ENCODE measurements at regions not wholly inside any gene's neighbourhood (a gene's known extent, or its start where the extent isn't known, plus 50 kb on each side); places are given as distances from the start of the nearest gene placed in this dataset.
"Not testable (repeated sequence)": the region's sequence is repeated elsewhere in the genome, so short reads cannot be mapped to it uniquely, and the experiment has no call there.

DNA sequence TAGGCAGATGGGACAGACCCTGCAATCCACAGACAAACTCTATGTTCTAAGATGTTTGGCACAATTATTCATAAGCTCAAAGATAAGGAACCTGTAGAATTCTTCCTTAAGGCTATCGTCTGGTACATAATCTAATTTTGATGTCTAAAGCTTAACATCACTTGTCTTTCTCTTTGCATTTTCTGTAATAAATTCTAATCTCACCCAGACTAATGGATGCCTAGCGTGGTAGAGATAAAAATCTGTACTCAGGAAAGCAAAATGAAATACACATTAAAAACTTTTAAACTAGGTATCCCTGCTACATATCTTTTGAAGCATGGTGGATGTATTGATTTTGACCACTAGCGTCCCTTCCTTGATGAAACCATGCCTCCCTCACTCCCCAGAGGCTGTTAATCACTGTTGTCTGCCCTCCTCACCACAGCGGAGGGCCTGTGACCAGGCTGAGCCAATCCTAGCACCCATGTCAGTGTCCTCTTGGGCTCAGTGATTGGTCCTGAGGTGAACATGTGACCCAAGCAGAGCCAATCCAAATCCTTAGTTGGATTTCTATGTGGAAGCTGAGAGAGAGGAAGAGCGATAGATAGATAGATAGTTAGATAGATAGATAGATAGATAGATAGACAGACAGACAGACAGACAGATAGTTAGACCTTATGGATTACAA, 82.2 kb upstream of the GRK3 start:
- peak; percentile 14 for FAIRE-seq
- DNase-seq (ENCODE audit: insufficient read length, low spot score) = no peak

DNA sequence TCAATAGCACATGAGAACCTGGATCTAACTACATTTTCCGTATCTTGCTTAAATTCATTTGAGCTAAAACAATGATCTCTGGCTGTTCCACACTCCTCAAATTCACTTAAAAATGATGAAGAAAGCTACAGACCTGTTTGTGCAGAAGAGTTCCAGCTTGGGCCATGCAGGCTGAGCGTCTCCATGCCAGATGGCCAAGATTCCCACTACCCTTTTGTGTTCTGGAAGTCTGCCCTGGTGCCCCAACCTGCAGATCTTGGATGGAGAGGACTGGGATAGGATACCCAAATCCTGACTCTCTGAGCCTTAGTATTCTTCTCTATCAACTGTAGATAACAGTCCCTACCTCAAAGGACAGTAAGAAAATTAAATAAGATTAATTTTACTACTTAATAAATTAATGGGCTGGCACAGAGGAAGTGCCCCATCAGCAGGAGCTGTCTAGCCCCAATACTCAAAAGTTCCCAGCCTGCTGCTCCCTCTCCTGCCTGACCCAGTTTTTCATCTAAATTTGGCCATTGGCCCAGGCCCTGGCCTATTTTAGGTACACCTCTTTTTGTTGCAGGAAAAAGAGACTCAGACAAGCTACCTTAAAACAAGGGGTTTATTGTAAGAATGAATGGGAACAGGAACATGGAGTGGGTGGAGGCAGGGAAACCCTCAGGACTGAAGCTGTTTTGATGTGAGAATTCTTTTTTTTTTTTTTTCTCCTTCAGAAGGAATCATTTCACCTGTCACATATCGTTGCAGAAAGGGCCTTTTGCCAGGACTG, 81.4 kb upstream of the GRK3 start:
- FAIRE-seq (no peak), DNase-seq (ENCODE audit: insufficient read length, low spot score) (no peak)

DNA sequence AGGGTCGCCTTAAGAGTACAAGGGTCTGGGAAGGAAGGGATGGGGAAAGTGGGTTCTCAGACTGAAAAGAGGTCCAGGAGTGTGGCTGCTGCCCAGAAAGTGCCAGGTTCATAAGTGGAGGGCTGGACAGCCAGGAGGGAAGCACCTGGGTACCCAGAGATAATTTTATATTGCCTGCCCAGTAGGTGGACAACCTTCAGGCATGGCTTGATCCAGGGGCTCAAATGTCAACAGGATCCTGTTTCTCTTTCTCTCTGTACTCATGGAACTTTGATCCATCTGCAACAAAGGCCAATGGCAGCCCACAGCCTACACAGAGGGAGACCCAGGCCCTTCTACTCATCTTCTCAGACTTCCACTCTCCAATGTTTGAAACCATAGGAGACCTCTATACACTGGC, 80.5 kb upstream of the GRK3 start:
- DNase-seq (ENCODE audit: insufficient read length, low spot score) = no peak
- no peak for FAIRE-seq

DNA sequence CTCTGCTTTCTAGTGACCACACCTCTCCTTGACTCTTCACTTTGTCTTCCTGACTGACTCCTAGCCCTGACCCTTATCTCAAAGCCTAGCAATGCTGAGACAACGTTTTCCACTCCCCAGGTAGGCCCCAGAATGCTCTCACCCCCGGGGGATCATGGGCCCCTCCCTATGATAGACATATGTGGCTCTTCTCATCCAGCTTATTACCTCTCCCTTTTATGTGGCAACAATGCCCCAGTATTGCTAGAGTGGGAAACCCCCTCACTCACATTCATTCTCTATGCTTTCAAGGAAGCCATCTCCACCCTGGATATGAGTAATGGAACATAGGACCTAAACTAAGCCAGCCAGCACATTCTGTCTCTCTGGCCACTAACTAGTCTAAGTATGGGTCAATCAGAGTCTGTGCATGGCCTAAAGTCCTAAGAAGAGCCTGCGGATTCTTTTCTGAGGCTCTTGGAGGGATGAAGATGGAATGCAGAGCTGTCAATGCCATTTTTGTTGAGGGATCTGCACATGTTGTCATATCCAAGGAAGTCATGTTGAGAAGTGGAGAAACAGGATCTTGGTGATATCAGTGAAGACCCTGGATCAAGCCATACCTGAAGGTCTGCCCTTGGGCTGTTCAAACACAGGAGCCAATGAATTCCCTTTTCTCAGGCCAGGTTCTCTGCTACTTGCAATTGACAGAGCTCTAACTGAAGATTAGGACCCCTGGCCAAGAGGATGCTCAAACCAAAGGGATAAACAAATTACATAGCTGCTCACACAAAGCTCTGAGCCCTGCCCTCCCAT, 79.8 kb upstream of the GRK3 start:
- peak; percentile 45 for FAIRE-seq
- no peak for DNase-seq (ENCODE audit: insufficient read length, low spot score)

DNA sequence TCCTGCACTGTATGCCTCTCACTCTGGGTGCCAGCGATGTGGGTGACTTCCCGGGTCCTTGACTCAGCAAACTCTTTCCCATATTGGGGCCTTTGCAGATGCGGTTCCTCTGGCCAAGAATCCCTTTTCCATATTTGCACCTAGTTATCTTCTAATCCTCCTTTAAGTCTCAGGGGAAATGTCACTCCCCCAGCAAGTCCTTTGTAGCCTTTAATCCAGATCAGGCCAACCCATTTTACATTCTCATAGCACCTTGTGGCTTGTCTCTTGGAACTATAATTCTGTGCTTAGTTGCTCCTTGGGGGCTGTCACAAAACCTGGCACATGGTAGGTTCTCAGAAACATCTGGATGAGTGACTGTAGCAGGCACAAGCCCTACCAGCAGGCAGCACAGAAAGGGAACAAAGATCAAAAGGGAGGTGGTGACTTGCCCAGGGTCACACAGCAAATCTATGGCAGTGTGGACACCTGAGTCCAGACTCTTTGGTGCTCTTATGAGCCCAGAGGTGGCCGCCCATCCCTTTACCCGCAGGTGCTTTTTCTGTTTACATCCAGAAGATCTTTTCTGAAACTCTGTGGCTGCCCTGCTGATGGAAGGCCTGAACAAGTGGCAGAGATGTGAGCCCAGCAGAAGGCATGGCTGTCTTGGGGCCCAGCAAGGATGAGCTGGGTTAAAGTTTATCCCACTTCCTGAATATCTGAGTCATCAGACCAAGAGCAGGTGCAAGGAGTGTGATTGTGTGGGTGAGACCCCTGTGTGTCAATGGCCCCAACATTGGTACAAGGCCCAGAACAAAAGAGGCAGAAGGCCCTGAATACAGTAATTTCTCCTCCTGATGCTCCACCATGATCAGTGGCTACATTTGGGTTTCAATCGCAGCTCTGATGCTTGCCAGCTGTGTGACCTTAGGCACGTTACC, 78.6 kb upstream of the GRK3 start:
- peak; percentile 22 for DNase-seq (ENCODE audit: insufficient read length, low spot score)

DNA sequence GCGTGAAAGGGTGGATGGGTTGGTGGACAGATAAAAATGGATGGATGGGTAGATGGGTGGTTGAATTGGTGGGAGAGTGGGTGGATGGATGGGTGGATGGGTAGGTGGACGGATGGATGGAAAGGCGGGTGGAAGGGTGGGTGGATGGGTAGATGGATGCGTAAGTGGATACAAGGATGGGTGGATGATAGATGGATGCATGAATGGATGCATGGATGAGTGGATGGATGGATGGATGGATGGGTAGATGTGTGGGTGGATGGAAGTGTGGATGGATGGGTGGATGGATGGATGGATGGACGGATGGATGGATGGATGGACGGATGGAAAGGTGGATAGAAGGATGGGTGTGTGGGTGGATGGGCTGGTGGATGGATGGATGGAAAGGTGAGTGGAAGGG, 77.0 kb upstream of the GRK3 start:
- DNase-seq (ENCODE audit: insufficient read length, low spot score) (no peak), FAIRE-seq (no peak)

More for the DNA sequence above, 78.6 kb upstream of the GRK3 start:
- peak; percentile 96 for FAIRE-seq

DNA sequence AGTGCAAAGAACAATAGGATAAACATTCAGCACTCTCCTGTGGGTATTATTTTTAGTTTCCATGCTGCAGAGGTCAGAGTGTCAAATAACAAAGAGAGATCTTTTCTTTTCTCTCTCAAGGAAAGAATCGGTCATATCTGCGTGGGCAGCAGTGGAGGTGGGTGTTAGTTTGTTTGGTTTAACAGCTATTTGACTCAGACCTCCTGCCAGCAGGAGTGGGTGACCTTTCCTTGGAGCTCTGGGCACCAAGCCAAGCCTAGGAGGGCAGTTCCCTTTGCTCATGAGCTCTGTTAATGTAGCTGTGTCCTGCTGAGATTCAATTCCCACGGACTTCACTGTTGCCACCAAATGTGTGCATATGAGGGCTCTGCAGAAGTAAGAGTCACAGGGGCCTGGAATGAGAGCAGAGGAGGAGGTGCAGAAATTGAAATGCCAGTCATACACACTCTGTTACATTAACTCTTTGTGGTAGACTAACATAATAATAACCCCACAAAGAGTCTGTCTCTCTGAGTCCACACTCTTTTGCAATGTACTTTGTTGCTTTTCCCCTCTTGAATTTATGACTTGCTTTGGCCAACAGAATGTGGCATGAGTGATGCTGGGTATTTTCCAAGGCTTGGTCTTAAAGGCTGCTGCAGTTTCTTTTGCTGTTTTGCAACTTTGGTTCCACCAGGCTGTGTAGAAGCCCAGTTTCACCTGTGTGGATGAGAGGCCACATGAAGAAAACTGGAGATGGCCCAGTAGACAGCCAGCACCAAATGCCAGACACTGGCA, 76.0 kb upstream of the GRK3 start:
- FAIRE-seq (peak; percentile 21), DNase-seq (ENCODE audit: insufficient read length, low spot score) (no peak)

DNA sequence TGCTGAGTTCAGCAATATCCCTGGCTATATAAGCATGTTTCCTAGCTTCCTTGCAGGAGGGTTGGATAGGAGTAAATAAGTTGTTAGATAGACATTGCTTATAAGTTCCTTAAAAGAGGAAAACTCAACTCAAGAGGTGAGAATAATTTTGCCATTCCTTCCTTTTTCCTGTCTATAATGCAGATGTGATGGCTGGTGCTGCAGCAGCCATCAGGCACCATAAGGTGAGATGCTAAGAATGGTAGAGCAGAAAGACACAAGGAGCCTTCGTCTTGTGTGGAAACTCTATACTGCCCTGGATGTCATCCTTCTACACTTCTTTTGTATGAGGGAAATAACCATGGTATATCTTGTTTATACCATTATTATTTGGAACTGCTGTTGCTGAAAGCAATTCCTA, 74.5 kb upstream of the GRK3 start:
- FAIRE-seq (no peak), DNase-seq (ENCODE audit: insufficient read length, low spot score) (no peak)

DNA sequence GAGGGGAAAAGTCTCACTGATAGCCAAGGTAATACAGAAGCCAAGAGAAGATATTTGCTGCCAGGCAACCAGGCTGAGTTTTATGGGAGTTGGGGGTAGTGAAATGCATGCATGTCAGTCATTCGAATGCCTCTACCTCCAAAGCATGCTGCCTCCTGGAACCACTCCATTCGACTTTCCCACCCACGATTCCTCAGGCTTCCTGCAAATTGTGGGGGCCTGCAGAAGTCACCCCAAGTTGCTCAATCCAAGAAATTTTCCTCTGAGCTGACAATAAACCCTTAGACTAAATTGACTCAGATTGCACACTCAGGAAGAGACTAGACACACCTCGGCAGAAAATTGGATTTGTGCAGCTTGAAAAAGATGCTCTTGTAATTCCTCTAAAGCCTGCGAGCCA, 73.6 kb upstream of the GRK3 start:
- FAIRE-seq (no peak), DNase-seq (ENCODE audit: insufficient read length, low spot score) (no peak)

DNA sequence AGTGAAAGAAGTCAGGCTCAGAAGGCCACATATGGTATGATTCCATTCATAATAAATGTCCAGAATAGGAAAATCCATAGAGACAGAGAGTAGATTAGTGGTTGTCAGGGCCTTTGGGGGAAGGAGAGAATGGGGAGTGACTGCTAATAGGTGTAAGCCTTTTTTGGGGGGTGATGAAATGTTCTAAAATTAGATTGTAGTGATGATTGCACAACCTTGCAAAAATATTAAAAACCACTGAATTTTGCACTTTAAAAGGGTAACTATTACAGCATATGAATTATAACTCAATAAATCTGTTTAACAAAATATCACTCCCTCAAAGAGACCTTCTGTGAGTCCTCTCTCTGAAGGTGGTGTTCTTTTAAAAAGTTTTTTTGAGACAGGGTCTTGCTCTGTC, 72.3 kb upstream of the GRK3 start:
- no peak for FAIRE-seq

DNA sequence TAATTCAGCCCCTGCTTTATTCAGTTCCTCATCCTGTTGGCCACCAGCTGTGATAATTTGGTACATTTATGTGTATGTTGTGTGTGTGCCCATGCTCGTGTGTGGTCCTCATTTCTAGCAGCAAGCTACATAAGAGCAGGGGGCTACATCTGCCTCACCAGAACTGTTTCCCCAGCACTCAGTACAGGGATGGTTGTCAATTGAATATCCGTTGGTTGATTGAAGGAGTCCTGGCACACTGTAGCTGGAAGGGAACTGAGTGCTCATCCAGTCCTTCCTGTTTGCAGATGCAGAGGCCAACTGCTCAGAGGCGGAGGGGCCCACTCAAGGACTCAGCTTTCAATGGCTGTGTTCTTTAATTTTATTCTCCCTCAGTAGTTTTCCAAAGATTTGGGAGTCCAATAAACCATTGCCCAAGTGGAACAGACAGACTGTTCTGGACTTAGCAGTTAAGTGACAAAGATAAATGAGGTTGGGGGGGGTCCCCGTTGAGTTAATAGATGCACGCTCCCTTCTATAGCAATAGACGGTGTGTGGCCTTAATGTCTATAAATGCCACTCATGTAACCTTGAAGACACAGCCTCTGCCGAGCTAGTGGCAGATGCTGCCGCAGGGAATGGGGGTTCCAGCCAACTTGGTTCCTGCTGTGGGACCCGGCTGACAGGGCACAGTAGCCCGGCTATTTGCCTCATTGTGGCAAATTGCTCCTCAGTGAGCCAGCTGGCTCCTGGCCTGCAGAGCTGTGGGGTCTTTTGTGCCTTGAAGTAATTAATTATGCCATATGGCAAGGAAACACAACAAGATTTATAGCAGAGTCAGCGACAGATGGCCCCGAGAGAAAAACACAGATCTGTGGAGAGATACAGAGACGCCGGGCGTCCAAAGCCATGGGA, 71.4 kb upstream of the GRK3 start:
- FAIRE-seq (no peak), DNase-seq (ENCODE audit: insufficient read length, low spot score) (no peak)

More for the DNA sequence above, 72.3 kb upstream of the GRK3 start:
- DNase-seq (ENCODE audit: insufficient read length, low spot score) = no peak

DNA sequence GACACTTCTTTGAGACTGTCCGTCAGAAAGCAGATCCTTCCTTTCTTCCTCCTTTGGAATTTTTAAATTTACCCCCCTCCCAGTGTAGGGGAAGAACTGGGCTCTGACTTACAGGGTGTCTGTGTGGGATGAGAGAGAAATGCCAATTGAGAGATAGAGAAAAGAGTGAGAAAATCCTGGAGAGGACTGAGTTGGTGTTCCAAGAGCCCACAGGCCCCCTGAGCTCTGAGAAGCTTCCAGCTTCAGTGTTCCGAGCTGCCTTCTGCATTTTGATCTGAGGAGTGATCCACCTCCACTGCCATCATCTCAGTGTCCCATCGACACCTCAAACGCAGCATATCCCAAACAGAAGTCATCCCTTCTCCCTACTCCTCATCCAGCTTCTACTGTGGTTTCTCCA, 70.7 kb upstream of the GRK3 start:
- DNase-seq (ENCODE audit: insufficient read length, low spot score) (no peak), FAIRE-seq (peak; percentile 31)

DNA sequence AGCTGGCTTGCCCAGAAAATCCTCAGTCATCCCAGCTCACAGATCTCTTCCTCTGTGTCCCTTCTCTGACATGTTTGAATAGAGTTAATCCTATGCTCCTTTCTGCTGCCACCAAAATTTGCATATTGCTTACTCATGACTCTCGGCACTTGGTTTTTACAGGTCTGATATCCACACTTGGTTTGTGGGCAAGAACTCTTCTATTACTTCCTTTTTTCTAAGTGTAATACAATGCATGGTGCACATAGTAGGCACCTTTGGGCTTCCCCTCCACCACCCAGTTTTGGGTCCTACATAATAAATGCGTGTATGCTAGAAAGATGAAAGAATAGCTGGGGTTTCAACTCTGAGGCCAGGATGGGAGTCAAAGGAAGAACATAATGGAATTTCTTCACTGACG, 69.7 kb upstream of the GRK3 start:
- DNase-seq (ENCODE audit: insufficient read length, low spot score) = peak; percentile 43
- FAIRE-seq = peak; percentile 96

DNA sequence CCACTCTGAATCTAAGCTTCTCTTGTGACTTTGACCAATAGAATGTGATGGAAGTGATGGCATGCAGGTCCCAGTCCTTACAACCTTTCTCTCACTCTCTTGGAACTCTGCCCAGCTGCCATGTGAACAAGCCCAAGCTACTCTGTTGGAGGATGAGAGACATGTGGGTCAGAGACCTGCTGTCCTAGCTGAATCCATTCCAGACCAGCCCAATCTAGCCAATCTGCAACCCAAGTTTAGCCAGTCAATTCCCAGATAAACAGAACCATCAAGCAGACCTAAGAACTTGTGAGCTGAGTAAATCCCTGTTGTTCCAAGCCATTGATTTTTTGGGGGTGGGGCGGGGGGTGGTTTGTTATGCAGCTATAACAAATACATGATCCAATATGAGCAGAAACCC, 69.2 kb upstream of the GRK3 start:
- DNase-seq (ENCODE audit: insufficient read length, low spot score) (no peak), FAIRE-seq (no peak)

DNA sequence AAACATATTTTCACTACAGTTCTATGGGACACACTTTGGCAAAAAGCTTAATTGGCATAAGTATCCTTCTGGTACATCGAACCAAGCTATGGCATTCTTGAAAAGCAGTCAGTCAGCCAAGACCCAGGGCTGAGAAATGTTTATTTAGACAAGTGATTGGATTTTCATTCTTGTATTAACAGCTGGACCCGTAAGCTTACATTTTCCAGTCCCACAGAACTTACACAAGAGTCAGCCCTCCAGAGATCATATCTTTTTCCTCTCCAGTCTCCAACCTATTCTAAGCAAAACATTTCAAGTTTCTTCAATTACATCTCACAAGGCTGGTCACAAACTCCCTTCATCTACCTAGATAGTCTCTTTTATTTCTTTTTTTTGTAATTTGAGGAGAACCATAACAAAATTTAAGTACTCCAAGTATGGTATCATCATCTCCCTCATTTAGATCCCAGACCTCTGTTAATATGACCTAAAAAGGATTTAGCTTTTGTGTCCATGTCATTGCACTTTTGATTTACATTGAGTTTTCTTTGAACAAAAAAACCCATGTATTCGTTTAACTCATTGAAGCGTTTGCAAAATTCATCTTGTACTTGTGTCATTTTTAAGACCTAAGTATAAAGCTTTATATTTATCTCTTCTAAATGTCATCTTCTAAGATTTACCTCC, 67.9 kb upstream of the GRK3 start:
- no peak for FAIRE-seq
- DNase-seq (ENCODE audit: insufficient read length, low spot score) = no peak

DNA sequence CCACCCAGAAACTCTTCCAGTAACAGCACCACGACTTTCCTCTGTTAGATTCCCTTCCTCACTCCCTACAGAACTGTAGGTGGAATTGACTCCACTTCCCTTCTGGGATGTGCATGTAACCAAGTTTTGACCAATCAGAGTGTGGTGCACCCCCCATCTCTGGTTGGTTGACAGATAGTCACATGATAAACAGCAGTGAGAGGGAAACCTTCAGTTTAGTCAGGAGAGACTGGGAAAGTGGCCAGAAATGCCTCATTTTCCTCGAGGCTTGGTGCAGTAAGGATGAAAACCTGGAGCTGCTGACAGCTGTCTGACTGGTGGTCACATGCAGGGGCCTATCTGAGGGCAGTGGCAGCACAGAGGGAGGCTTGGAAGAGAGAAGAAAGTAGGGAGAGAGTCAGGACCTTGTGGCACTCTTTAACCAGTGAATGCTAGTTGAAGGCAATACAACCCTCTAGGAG, 67.3 kb upstream of the GRK3 start:
- no peak for FAIRE-seq
- no peak for DNase-seq (ENCODE audit: insufficient read length, low spot score)

DNA sequence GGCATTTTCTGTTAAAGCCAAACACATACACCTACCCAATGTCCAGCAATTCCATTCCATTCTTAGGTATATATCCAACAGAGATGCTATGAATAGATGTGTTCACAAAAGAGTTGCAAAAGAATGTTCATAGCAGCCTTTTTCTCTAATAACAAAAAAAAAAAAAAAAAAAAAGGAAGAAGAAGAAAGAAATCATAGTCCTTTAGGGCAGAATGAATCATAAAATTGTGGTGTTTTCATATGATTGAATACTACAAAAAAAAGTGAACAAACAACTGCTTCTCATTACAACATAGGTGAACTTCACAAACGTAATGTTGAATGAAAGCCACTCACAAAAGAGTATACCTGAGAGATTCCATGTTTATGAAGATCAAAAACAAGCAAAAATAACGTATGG, 66.8 kb upstream of the GRK3 start:
- DNase-seq (ENCODE audit: insufficient read length, low spot score) (no peak), FAIRE-seq (no peak)

DNA sequence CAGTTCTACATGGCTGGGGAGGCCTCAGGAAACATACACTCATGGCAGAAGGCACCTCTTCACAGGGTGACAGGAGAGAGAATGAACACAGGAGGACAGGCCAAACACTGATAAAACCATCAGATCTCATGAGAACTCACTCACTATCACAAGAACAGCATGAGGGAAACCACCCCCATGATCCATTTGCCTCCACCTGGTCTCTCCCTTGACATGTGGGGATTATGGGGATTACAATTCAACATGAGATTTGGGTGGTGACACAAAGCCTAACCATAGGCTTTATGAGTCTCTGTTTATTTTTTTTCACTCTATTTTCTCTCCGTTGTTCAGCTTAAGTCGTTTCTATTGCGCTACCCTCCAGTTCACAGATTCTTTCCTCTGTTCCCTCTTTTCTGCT, 63.8 kb upstream of the GRK3 start:
- not testable (repeated sequence) for FAIRE-seq; DNase-seq (ENCODE audit: insufficient read length, low spot score)

Data from GM19239 (cell line).